GM18867 (cell line): ENCODE measurements at regions not wholly inside any gene's neighbourhood (a gene's known extent, or its start where the extent isn't known, plus 50 kb on each side); places are given as distances from the start of the nearest gene placed in this dataset.

Experiments
- ATAC-seq: cut with Tn5 transposase; IDR thresholded peaks from one replicate; pipeline ENCODE4 v1.9.1; 2021; ENCODE audit warnings: mild to moderate bottlenecking, moderate library complexity; ENCODE audit not compliant: unreplicated experiment

- ATAC-seq: no peak
These were observed 146.3 kb upstream of the SP8 start for GRCh38 chr7:20932785-20933527.

GRCh38 chr7:20945451-20945850 is 158.8 kb upstream of the SP8 start:
- ATAC-seq: no peak

- no peak for ATAC-seq
These were observed 166.2 kb upstream of the SP8 start for GRCh38 chr7:20952916-20953315.

- ATAC-seq: no peak
These were observed 168.3 kb upstream of the SP8 start for GRCh38 chr7:20954711-20955619.

GRCh38 chr7:20958572-20958971 is 171.9 kb upstream of the SP8 start:
- no peak for ATAC-seq

- no peak for ATAC-seq
These were observed 172.6 kb upstream of the SP8 start for GRCh38 chr7:20959281-20959680.

- no peak for ATAC-seq
These were observed 177.0 kb upstream of the SP8 start for GRCh38 chr7:20963556-20964280.

GRCh38 chr7:20964281-20964918 is 177.7 kb upstream of the SP8 start:
- ATAC-seq: no peak

- ATAC-seq: no peak
These were observed 184.5 kb upstream of the SP8 start for GRCh38 chr7:20971219-20971618.

GRCh38 chr7:20980232-20980631 is 193.5 kb upstream of the SP8 start:
- ATAC-seq: no peak

- no peak for ATAC-seq
These were observed 194.1 kb upstream of the SP8 start for GRCh38 chr7:20980668-20981264.

GRCh38 chr7:20988340-20988739 is 201.7 kb upstream of the SP8 start:
- ATAC-seq: no peak

GRCh38 chr7:20991544-20991943 is 204.9 kb upstream of the SP8 start:
- no peak for ATAC-seq

- no peak for ATAC-seq
These were observed 207.0 kb upstream of the SP8 start for GRCh38 chr7:20993693-20994092.

GRCh38 chr7:20998309-20998708 is 211.6 kb upstream of the SP8 start:
- ATAC-seq: no peak

- no peak for ATAC-seq
These were observed 224.5 kb upstream of the SP8 start for GRCh38 chr7:21011153-21011552.

- no peak for ATAC-seq
These were observed 227.3 kb upstream of the SP8 start for GRCh38 chr7:21013765-21014539.

GRCh38 chr7:21020667-21021066 is 234.0 kb upstream of the SP8 start:
- ATAC-seq: no peak

GRCh38 chr7:21023841-21024484 is 237.3 kb upstream of the SP8 start:
- no peak for ATAC-seq
